LNCaP clone FGC (cell line): ENCODE measurements at regions not wholly inside any gene's neighbourhood (a gene's known extent, or its start where the extent isn't known, plus 50 kb on each side); places are given as distances from the start of the nearest gene placed in this dataset.

Source experiments
- DNase-seq: peaks from one replicate; pipeline ENCODE4 v3.0.0-alpha.2; 2011; ENCODE audit warnings: low read depth
- H3K4me3 ChIP-seq: 2 replicates; pipeline ENCODE4 v1.5.1; 2011; ENCODE audit warnings: mild to moderate bottlenecking, low read depth, low read length, control low read depth
- TF ChIP-seq, protein P1 (sequence below): IDR thresholded peaks from 2 replicates; pipeline ENCODE4 v1.5.1; 2012; ENCODE audit warnings: mild to moderate bottlenecking; ENCODE audit not compliant: control insufficient read depth, insufficient read depth; ENCODE audit errors: extremely low read depth

DNA sequence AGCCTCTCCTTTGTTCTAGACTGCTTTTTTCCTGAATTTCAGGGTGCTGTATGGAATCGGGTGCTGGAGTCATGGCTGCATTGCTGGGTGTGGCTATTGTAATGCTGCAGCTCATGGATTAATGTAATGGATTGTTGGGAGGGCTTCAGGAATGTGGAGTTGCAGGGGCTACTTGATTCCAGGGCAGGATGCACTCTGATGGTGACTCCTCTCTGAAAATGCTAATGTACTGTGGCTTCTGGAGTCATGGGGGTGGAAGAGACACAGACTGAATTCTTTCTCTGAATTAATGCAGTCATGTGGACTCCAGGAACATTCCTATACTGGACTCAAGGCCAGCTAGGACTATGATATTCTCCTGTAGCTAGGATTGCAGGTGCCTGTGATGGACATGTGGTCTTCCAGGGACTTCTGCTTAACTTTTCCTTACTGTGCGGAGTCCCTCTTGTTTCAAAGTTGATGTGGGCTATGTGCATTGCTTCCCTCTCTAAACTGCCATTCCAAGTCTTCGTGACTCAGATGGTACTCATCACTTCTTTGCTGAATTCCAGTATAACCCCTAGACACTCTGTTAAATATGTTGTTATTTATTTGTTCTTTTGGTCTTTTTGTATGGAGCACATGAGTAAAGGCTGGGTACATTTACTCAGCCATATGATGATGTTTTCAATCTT lies 396.2 kb downstream of the KCTD16 start:
- TF ChIP-seq, protein P1, sequence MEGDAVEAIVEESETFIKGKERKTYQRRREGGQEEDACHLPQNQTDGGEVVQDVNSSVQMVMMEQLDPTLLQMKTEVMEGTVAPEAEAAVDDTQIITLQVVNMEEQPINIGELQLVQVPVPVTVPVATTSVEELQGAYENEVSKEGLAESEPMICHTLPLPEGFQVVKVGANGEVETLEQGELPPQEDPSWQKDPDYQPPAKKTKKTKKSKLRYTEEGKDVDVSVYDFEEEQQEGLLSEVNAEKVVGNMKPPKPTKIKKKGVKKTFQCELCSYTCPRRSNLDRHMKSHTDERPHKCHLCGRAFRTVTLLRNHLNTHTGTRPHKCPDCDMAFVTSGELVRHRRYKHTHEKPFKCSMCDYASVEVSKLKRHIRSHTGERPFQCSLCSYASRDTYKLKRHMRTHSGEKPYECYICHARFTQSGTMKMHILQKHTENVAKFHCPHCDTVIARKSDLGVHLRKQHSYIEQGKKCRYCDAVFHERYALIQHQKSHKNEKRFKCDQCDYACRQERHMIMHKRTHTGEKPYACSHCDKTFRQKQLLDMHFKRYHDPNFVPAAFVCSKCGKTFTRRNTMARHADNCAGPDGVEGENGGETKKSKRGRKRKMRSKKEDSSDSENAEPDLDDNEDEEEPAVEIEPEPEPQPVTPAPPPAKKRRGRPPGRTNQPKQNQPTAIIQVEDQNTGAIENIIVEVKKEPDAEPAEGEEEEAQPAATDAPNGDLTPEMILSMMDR: no peak
- no peak overlapping the region for H3K4me3 ChIP-seq
- DNase-seq: no peak

DNA sequence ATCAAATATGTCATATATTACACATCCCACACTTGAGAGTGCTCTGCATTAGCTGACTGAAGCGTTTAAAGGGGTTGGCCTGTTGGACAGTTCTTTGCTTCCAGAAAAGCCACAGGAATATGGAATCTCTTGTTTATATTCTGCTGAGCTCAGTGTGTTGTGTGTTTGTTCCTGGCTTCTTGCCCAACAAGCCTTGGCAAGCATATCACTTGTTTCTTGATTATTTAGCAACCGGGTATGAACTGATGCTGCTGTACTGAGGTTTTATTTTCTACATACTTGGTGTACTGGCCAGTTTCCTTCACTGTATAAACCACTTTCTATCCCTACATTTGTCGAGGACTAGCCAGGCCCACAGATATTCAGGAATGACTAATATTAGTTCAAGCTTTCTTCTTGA lies 378.9 kb downstream of the KCTD16 start:
- DNase-seq: peak; percentile 88
- H3K4me3 ChIP-seq: no peak overlapping the region
- TF ChIP-seq, protein P1: no peak

DNA sequence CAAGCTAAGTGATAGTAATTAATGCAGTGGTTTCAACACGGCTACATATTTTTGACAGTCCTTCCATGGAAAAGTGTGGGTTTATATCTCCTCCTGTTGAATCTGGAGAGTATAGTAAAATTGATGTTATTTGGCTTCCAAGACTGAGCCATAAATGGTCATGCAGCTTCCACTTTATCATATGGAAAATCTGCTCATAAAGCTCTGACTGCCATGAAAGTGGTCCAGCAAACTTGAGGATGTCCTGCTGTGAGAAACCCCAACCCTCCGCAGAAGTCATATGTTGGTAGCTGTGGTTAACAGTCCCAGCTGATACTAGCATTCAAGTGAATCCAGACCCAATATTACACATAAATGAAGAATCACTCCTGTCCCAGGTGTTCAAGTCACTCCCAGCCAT lies 378.3 kb downstream of the KCTD16 start:
- TF ChIP-seq, protein P1: no peak
- no peak overlapping the region for H3K4me3 ChIP-seq
- DNase-seq: no peak

- no peak for DNase-seq
- TF ChIP-seq, protein P1: no peak
- no peak overlapping the region for H3K4me3 ChIP-seq
Observed at GRCh38 chr5:144547098-144547499, 376.4 kb downstream of the KCTD16 start.

- H3K4me3 ChIP-seq: no peak overlapping the region
- TF ChIP-seq, protein P1: no peak
- DNase-seq: no peak
Observed at GRCh38 chr5:144538845-144539244, 368.2 kb downstream of the KCTD16 start.
